ENCODE measurements at regions not wholly inside any gene's neighbourhood (a gene's known extent, or its start where the extent isn't known, plus 50 kb on each side); places are given as distances from the start of the nearest gene placed in this dataset.

DNA sequence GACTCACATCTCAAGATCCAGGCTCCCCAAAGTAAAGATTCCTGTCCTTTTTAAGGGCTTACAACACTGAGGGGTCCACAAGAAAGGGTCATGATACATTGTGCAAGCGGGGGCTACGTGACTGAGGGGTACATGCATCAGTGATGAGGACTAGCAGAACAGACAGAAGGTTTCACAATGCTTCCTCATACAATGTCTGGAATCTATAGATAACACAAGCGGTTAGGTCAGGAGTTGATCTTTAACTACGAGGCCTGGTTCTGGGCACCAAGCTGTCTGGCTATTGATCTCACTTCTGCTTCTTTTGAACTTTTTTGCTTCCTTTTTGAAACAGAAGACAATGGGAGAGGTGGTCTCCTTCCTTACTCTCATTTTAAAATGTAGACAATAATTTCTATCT, 718.6 kb downstream of the AMY1C start:
- TF ChIP-seq, protein P1, sequence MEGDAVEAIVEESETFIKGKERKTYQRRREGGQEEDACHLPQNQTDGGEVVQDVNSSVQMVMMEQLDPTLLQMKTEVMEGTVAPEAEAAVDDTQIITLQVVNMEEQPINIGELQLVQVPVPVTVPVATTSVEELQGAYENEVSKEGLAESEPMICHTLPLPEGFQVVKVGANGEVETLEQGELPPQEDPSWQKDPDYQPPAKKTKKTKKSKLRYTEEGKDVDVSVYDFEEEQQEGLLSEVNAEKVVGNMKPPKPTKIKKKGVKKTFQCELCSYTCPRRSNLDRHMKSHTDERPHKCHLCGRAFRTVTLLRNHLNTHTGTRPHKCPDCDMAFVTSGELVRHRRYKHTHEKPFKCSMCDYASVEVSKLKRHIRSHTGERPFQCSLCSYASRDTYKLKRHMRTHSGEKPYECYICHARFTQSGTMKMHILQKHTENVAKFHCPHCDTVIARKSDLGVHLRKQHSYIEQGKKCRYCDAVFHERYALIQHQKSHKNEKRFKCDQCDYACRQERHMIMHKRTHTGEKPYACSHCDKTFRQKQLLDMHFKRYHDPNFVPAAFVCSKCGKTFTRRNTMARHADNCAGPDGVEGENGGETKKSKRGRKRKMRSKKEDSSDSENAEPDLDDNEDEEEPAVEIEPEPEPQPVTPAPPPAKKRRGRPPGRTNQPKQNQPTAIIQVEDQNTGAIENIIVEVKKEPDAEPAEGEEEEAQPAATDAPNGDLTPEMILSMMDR (IDR thresholded peaks at IDR 0.05), result no peak
- no peak for DNase-seq (ENCODE audit: low spot score)
- no peak overlapping the region for H3K4me3 ChIP-seq

DNA sequence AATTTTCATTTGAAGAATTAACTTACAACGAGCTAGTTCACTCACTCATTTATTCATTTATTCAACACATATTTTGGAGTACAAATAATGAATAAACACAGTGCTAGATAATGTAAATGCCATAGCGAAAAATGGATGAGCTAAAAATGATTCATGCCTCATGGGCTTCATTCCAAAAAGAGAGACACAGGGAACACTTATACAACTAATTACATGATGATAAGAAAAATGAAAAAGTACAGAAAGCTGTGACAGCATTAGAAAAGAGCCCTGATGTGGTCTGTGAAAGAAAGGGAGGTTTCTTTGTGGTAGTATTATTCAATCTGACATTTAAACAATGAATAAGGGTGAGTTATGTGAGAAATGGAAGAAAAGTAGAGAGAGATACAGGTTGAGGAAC, 726.4 kb downstream of the AMY1C start:
- TF ChIP-seq, protein P1 (IDR thresholded peaks at IDR 0.05), result no peak
- DNase-seq (ENCODE audit: low spot score), result no peak

More for the DNA sequence above, 718.6 kb downstream of the AMY1C start:
- H3K36me3 ChIP-seq, result no peaks in the 10 kb centered on the region
- H3K9me3 ChIP-seq, result peaks cover 0 to 6% of the 10 kb centered on the region in 2 donors
- no peaks in the 10 kb centered on the region for H3K4me1 ChIP-seq
- no peaks in the 10 kb centered on the region for H3K27me3 ChIP-seq
- no peak overlapping the region for H3K27ac ChIP-seq

DNA sequence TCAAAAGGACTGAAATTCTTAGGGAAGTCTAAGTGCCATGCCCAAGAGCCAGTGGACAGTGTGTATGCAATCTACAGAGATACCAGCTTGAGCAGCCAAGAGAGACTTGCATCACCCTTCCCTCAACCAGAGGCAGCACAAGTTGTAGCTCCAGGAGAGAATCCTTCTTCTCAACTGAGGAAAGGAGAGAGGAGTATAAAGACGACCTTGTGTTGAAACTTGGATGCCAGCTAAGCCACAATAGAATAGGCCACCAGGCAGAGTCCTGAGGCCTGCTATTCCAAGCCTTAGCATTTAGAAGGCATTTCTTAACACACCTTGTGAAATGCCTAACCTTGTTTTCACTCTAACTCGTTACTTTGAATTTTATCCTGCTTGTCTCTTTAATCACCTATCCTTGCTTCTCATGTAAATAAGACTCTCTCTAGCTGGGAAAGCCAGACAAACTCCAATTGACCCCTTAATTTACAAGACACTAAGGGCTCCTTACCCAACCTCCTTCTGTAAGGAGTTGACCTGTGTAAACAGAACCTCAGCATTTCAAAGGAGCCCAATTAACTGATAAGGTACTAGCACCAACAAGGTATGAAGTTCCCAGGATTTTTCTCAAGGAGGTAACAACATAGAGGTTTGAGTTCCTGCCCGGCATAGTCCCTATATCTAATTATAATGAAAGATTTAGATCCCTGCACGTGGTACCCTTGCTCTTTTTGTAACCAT, 738.8 kb downstream of the AMY1C start:
- Histone ChIP-seq H3K36me3 (no peaks in the 10 kb centered on the region), H3K4me1 (no peaks in the 10 kb centered on the region), H3K4me3 (no peak overlapping the region), H3K27ac (no peak overlapping the region), H3K9me3 (no peaks in the 10 kb centered on the region), H3K27me3 (no peaks in the 10 kb centered on the region)
- no peak for DNase-seq (ENCODE audit: low spot score)
- TF ChIP-seq, protein P1 (IDR thresholded peaks at IDR 0.05), result no peak

More for the DNA sequence above, 726.4 kb downstream of the AMY1C start:
- Histone ChIP-seq H3K4me3 (no peak overlapping the region), H3K36me3 (no peaks in the 10 kb centered on the region), H3K27ac (no peak overlapping the region), H3K9me3 (no peaks in the 10 kb centered on the region), H3K27me3 (no peaks in the 10 kb centered on the region), H3K4me1 (no peaks in the 10 kb centered on the region)

DNA sequence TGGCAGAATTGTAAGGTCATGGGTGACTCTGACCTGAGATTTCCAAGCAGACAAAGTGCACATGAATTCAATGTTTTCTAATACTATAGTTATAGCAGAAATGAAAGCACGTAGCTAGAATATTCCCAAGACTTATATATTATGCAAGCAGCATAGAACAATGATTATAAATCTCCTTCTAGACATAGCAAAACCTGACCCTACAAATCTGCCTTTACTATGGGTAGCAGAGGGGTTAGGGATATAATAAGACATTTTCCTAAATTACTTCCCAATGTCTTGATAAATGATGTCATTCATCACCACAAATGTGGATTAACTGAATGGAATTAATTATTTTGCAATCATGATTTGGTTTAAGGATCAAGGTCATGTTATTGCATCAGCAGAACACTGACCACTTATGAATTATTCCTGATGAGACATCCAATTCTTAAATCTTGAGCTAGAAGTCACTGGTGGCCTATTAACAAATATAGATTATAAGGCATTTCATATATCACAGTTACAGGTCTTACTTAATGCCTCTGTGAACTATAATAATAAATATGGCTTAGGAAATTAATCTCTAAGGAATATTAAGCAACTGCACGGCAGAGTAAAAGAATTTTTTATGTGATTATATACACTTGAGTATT, 776.6 kb downstream of the AMY1C start:
- no peaks in the 10 kb centered on the region for H3K4me1 ChIP-seq
- no peaks in the 10 kb centered on the region for H3K27me3 ChIP-seq
- H3K9me3 ChIP-seq, result peaks cover 0 to 4% of the 10 kb centered on the region in 2 donors
- no peaks in the 10 kb centered on the region for H3K36me3 ChIP-seq
- H3K4me3 ChIP-seq, result no peak overlapping the region
- H3K27ac ChIP-seq, result no peak overlapping the region
- DNase-seq (ENCODE audit: low spot score), result no peak
- TF ChIP-seq, protein P1 (IDR thresholded peaks at IDR 0.05), result no peak

DNA sequence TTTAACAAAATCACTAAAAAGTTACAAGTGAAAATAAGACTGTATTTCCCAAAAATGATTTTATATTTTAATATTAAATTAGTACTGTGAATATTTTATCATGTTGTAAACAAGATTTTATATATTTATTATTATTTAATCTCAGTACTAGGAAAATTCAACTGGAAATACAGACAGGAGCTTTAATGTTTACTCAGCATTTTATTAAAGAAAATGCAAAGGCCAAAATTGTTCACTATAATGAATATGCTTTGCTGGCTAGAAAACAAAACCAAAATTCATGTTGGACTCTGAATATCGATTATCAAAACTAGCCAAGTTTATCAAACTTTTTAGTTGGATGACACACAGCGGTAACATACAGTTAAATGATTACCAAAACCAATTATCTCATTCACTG, 782.3 kb downstream of the AMY1C start:
- DNase-seq (ENCODE audit: low spot score), result no peak
- Histone ChIP-seq H3K4me1 (no peaks in the 10 kb centered on the region), H3K27ac (no peak overlapping the region), H3K27me3 (no peaks in the 10 kb centered on the region), H3K9me3 (peaks cover 0 to 4% of the 10 kb centered on the region in 2 donors), H3K4me3 (no peak overlapping the region), H3K36me3 (no peaks in the 10 kb centered on the region)
- TF ChIP-seq, protein P1 (IDR thresholded peaks at IDR 0.05), result no peak

Measured in right atrium auricular region (tissue), 2 donors.